Naive thymus-derived CD8-positive, alpha-beta T cell (primary cell): ENCODE measurements at regions not wholly inside any gene's neighbourhood (a gene's known extent, or its start where the extent isn't known, plus 50 kb on each side); places are given as distances from the start of the nearest gene placed in this dataset.

Experiments
- ATAC-seq, 2 donors: fragments of 150-1000 bp; cut with Tn5 transposase in 1 of 2; sonication (Bioruptor Pico), chemical (Tn5 transposase) in 1 of 2; 1 replicate in 1 of 2; 2 replicates in 1 of 2; pipeline ENCODE4 v1.10.0; 2021; ENCODE audit warnings: mild to moderate bottlenecking in 2 of 2, moderate library complexity in 2 of 2
- POLR2A ChIA-PET: fragments of 350-600 bp; sonication (Branson Sonifier 250); formaldehyde crosslinking; loops from one replicate; lab custom pipeline; 2021; ENCODE audit warnings: antibody characterized with exemption; lab: Charles Lee
- DNase-seq, 10 donors: peaks; one replicate each; pipeline versions ENCODE4 v3.0.0 to v3.0.0-alpha.2; 2020 to 2022
- H3K27ac Mint-ChIP-seq, 10 donors: one replicate each; pipeline ENCODE4 v1.8.0; 2020 to 2022; ENCODE audit warnings: mild to moderate bottlenecking in 10 of 10, mixed read lengths in 10 of 10, moderate library complexity in 4 of 10, inconsistent platforms in 1 of 10
- H3K27me3 Mint-ChIP-seq, 5 donors: one replicate each; pipeline ENCODE4 v1.8.0; 2021 to 2022; ENCODE audit warnings: mixed read lengths in 5 of 5
- H3K36me3 Mint-ChIP-seq, 3 donors: one replicate each; pipeline ENCODE4 v1.8.0; 2020 to 2022; ENCODE audit warnings: mixed read lengths in 3 of 3, mild to moderate bottlenecking in 2 of 3, inconsistent platforms in 1 of 3
- H3K4me1 Mint-ChIP-seq, 4 donors: one replicate each; pipeline ENCODE4 v1.8.0; 2021 to 2022; ENCODE audit warnings: mixed read lengths in 4 of 4
- H3K4me3 Mint-ChIP-seq, 10 donors: one replicate each; pipeline ENCODE4 v1.8.0; 2020 to 2022; ENCODE audit warnings: mild to moderate bottlenecking in 10 of 10, mixed read lengths in 10 of 10, moderate library complexity in 6 of 10, inconsistent platforms in 1 of 10
- H3K9me3 Mint-ChIP-seq, 9 donors: one replicate each; pipeline ENCODE4 v1.8.0; 2020 to 2022; ENCODE audit warnings: mixed read lengths in 9 of 9, mild to moderate bottlenecking in 3 of 9, inconsistent platforms in 1 of 9, moderate library complexity in 1 of 9

DNA sequence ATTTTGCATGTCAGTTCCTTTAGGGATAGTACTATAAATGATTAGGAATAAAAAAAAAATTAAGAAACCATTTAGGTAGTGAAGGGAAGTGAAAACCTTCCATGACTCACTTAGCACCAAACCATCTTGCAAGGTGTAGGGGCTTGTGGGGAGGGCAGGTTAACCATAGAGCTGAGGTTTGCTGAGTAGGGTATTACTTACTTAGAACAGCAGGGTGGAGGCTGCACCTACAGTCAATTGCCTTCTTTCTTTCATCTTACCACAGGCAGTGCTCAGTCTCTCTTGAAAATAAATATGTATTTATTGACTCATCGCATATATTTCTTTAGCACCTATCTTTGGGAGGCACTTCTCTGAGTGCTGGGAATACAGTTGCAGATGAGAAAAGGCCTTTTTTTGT lies 104.9 kb upstream of the GIMD1 start:
- Mint-ChIP-seq H3K27me3 (peaks cover 2 to 21% (median 9%) of the 10 kb centered on the region in 5 donors), H3K4me1 (no peaks in the 10 kb centered on the region), H3K36me3 (peaks cover 0 to 5% (median 0%) of the 10 kb centered on the region in 3 donors), H3K4me3 (no peak overlapping the region), H3K27ac (no peak overlapping the region), H3K9me3 (peaks cover 0 to 11% (median 2%) of the 10 kb centered on the region in 9 donors)
- no peak for ATAC-seq
- no peak for DNase-seq
- POLR2A ChIA-PET = no interaction called here

DNA sequence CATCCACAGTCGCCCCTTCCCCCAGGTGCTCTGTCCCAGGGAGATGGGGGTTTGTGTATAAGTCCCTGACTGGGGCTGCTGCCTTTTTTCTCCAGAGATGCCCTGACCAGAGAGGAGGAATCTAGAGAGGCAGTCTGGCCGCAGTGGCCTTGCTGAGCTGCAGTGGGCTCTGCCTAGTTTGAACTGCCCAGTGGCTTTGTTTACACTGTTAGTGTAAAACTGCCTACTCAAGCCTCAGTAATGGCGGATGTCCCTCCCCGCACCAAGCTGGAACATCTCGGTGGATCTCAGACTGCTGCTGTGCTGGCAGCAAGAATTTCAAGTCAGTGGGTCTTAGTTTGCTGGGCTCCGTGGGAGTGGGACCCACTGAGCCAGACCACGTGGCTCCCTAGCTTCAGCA lies 102.6 kb upstream of the GIMD1 start:
- no peak overlapping the region for H3K4me3 Mint-ChIP-seq
- peaks cover 0 to 15% (median 2%) of the 10 kb centered on the region in 9 donors for H3K9me3 Mint-ChIP-seq
- H3K4me1 Mint-ChIP-seq = no peaks in the 10 kb centered on the region
- H3K27me3 Mint-ChIP-seq = peaks cover 2 to 21% (median 9%) of the 10 kb centered on the region in 5 donors
- H3K36me3 Mint-ChIP-seq = peaks cover 0 to 5% (median 0%) of the 10 kb centered on the region in 3 donors
- ATAC-seq = no peak
- no peak overlapping the region for H3K27ac Mint-ChIP-seq
- no peak for DNase-seq
- POLR2A ChIA-PET = no interaction called here

DNA sequence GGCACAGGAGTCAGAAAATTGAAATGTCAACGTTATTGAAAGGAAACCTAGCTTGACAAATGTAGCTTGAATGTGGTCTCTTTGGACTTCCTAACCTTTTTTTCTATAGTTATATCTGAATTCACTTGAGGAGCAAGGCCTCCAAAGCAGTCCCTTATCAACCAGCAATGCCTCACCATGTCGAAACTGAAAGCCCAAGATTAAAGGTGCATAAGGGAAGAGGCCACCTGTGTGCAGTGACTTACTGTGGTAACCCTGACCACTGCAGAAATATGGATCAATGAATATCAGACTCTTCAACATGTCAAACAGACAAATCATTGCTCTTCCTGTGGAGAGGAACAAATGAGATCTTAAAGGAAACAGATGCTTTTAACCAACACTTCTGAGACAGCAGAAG lies 95.0 kb upstream of the GIMD1 start:
- H3K27ac Mint-ChIP-seq = no peak overlapping the region
- POLR2A ChIA-PET = no interaction called here
- no peak for ATAC-seq

DNA sequence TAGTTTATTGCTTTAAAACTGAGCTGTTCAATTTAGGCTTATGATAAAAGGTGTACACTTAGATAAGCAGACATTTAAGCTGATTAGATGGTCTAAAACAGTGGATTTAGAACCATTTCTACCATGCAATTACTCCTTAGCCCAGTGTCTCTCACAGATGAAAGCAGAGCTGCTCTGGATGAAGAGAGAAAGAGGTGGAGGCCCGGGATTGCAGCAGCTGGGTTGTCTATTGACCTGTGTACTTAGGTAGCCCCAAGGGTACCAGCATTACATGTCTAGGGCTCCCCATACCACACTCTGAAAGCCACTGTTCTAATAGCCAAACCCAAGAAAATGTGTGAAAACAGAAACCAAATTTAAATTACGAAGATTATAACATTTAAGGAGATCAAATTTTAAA lies 86.0 kb upstream of the GIMD1 start:
- Mint-ChIP-seq H3K4me1 (no peaks in the 10 kb centered on the region), H3K27me3 (peaks cover 0 to 18% (median 3%) of the 10 kb centered on the region in 5 donors), H3K36me3 (no peaks in the 10 kb centered on the region), H3K27ac (no peak overlapping the region), H3K4me3 (no peak overlapping the region), H3K9me3 (peaks cover 0 to 14% (median 0%) of the 10 kb centered on the region in 9 donors)
- DNase-seq (no peak), ATAC-seq (no peak)
- POLR2A ChIA-PET = no interaction called here

More for the DNA sequence above, 95.0 kb upstream of the GIMD1 start:
- Mint-ChIP-seq H3K4me3 (no peak overlapping the region), H3K9me3 (peaks cover 0 to 9% (median under 1%) of the 10 kb centered on the region in 9 donors), H3K27me3 (no peaks in the 10 kb centered on the region), H3K4me1 (no peaks in the 10 kb centered on the region), H3K36me3 (no peaks in the 10 kb centered on the region)
- DNase-seq = no peak

DNA sequence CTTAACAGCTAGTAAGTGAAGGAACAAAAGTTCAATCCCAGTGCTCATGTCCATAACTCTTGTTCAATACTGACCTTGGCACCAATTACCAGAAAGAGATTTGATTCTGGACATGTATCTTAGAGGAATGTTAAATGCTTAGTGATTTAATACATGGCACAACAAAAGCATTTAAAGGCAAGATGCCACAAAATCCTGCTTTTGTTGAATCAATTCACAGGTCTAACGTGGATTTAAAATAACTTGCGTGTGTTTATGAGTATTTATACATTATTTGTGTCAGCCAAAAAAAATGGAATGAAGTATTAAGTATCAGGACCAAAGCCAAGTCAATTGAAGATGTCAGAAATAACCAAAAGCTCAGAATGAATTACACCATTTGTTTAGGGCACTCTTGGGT lies 85.4 kb upstream of the GIMD1 start:
- ATAC-seq (no peak), DNase-seq (no peak)
- Mint-ChIP-seq H3K27me3 (peaks cover 0 to 19% (median 3%) of the 10 kb centered on the region in 5 donors), H3K36me3 (no peaks in the 10 kb centered on the region), H3K4me1 (no peaks in the 10 kb centered on the region), H3K9me3 (peaks cover 0 to 14% (median 0%) of the 10 kb centered on the region in 9 donors), H3K4me3 (no peak overlapping the region), H3K27ac (no peak overlapping the region)
- POLR2A ChIA-PET = no interaction called here

DNA sequence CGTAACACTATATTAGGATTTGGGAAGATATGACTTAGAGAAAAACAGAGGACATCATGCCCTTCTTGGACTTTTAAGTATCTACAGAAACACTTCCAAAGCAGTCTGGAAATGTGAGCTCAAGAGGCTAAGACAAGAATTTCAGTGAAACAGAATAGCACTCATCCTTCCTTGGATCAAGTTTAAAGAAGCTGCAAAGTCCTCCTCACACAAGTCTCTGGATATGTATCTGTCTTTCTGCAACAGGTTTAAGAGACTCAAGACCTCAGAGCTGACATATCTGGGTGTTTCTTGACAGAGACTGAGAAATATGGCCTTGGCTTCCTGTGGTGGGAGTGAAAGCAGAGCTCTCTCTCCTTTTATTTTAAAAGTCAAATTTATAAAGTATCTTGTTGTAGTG lies 82.5 kb upstream of the GIMD1 start:
- no peak overlapping the region for H3K27ac Mint-ChIP-seq
- H3K27me3 Mint-ChIP-seq = peaks cover 0 to 26% (median 4%) of the 10 kb centered on the region in 5 donors
- no peak overlapping the region for H3K4me3 Mint-ChIP-seq

DNA sequence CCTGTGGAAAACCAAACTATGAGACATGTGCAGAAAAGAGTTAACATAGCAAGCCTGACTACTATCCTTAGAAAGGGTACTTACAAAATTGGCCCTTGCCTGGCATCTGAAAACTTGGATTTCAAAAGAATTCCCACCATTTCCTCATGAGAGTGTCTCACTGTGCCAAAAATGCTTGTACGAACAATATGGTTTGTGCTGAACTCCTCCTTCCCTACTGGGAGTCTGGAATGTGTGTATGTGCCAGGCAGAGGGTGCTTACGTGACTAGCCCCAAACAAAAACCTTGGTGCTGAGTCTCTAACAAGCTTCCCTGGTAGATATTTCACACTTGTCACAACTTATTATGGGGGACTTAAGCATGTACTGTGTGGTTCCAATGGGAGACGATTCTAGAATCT lies 81.7 kb upstream of the GIMD1 start:
- Mint-ChIP-seq H3K4me3 (no peak overlapping the region), H3K9me3 (peaks cover 0 to 17% (median 0%) of the 10 kb centered on the region in 9 donors), H3K36me3 (no peaks in the 10 kb centered on the region), H3K27me3 (peaks cover 0 to 26% (median 3%) of the 10 kb centered on the region in 5 donors), H3K4me1 (no peaks in the 10 kb centered on the region), H3K27ac (no peak overlapping the region)
- DNase-seq (no peak), ATAC-seq (no peak)
- POLR2A ChIA-PET = no interaction called here

More for the DNA sequence above, 82.5 kb upstream of the GIMD1 start:
- Mint-ChIP-seq H3K4me1 (no peaks in the 10 kb centered on the region), H3K36me3 (no peaks in the 10 kb centered on the region), H3K9me3 (peaks cover 0 to 11% (median 0%) of the 10 kb centered on the region in 9 donors)
- ATAC-seq (no peak), DNase-seq (no peak)
- POLR2A ChIA-PET = no interaction called here

DNA sequence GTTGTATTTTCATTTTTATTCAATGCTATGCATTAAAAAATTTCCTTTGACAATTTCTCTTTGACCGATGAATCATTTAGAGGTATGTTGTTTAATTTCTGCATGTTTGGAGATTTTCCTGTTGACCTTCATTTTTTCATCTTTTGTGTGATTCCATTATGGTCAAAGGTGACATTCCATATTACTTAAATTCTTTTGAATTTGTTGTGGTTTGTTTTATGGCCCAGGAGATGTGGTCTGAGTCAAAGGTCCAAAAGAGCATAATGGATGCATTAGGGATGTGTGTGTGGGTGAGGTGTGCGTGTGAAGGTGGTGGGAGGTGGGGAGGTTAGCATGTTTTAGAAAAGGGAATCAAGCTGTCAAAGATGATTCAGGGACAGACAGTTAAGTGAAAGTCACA lies 76.0 kb upstream of the GIMD1 start:
- Mint-ChIP-seq H3K9me3 (peaks cover 0 to 17% (median 2%) of the 10 kb centered on the region in 9 donors), H3K27me3 (peaks cover 0 to 9% (median 2%) of the 10 kb centered on the region in 5 donors), H3K27ac (no peak overlapping the region), H3K4me3 (no peak overlapping the region), H3K36me3 (no peaks in the 10 kb centered on the region), H3K4me1 (no peaks in the 10 kb centered on the region)
- DNase-seq (no peak), ATAC-seq (no peak)
- POLR2A ChIA-PET = no interaction called here

DNA sequence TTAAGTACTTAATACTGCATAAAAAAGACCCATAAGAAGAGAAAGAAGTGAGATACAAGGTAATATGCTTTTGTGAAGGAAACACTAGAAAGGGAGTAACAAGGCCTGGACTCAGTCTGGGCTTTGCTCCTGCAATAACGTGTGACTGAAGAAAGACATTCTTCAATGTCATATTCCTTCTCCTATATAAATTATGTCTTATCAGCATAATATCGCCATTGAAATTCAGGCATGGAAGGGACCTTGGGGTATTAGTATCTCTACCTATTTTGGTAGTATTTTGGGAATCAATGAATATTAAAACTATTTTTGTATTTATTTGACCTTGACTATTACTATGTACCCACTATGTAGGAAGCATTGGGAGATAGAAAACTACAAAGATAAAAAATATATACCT lies 62.2 kb upstream of the GIMD1 start:
- peaks cover 0 to 10% (median 0%) of the 10 kb centered on the region in 9 donors for H3K9me3 Mint-ChIP-seq
- no peak overlapping the region for H3K27ac Mint-ChIP-seq
- peaks cover 0 to 5% (median 0%) of the 10 kb centered on the region in 5 donors for H3K27me3 Mint-ChIP-seq
- DNase-seq (no peak), ATAC-seq (no peak)
- H3K36me3 Mint-ChIP-seq = no peaks in the 10 kb centered on the region
- H3K4me1 Mint-ChIP-seq = no peaks in the 10 kb centered on the region
- POLR2A ChIA-PET = no interaction called here
- H3K4me3 Mint-ChIP-seq = no peak overlapping the region

DNA sequence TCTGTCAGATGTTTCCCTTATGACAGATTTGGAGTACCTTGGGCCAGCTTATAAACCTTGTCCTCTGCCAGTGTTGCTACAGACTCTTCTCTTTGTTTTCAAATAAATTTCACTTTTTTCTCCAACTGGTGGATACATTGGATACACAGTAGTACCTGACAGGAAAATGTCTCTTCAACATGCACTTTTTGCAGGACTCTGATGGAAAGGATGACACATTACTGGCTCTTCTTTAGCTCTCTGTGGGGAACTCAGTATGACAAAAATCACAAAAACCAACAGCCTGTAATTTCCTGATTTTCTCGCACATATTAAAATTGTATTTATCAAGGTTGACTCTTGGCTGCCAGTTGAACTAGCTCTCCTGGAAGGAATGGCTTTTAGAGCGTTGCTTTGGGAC lies 61.3 kb upstream of the GIMD1 start:
- peaks cover 0 to 10% (median 0%) of the 10 kb centered on the region in 9 donors for H3K9me3 Mint-ChIP-seq
- ATAC-seq (no peak), DNase-seq (no peak)
- POLR2A ChIA-PET = no interaction called here
- H3K4me3 Mint-ChIP-seq = no peak overlapping the region
- no peaks in the 10 kb centered on the region for H3K4me1 Mint-ChIP-seq
- H3K27me3 Mint-ChIP-seq = peaks cover 0 to 5% (median 0%) of the 10 kb centered on the region in 5 donors
- H3K27ac Mint-ChIP-seq = no peak overlapping the region
- H3K36me3 Mint-ChIP-seq = no peaks in the 10 kb centered on the region

DNA sequence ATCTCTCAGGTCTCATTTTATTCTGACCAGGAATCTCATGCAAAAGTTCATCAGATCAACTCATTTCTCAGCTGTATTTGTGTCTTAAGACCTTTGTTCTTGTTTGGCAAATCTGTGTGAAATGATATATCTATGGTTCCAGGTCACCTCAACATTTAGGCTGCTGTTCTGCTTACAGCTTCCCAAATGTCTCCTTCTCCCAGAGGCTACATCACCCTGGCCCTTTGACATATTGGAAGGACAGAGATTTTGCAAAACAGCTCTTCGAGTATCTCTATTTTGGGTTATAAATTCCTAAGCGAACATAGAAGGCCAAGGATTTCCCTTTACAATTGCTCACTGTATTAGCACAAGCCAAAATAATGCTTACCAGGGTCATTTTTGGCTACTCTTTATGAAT lies 57.5 kb upstream of the GIMD1 start:
- no peak overlapping the region for H3K4me3 Mint-ChIP-seq
- no peak overlapping the region for H3K27ac Mint-ChIP-seq
- POLR2A ChIA-PET = no interaction called here
- peaks cover 0 to 2% (median 0%) of the 10 kb centered on the region in 9 donors for H3K9me3 Mint-ChIP-seq
- peaks cover 0 to 13% (median 6%) of the 10 kb centered on the region in 5 donors for H3K27me3 Mint-ChIP-seq
- H3K36me3 Mint-ChIP-seq = no peaks in the 10 kb centered on the region
- no peaks in the 10 kb centered on the region for H3K4me1 Mint-ChIP-seq
- DNase-seq = no peak
- no peak for ATAC-seq

DNA sequence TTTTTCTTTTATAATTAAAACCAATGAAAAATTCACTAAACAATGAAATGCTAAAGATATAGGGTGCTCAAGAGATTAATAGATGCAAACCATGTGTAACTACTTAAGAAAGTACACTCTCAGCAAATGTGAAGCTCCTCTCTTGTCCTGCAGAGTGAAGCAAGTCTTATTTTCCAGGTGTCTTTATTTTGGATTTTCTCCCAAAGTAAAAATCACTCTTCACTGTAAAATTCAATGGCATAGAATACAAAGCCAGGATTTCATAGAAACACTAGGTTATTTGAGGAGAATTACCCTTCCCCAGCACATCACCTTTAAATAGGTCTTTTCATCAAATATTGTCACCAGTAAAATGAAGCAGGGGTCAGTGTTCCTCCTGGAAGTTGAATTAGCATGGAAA lies 57.0 kb upstream of the GIMD1 start:
- DNase-seq = no peak
- Mint-ChIP-seq H3K36me3 (no peaks in the 10 kb centered on the region), H3K4me1 (no peaks in the 10 kb centered on the region), H3K9me3 (peaks cover 0 to 2% (median 0%) of the 10 kb centered on the region in 9 donors), H3K27me3 (peaks cover 0 to 13% (median 6%) of the 10 kb centered on the region in 5 donors), H3K27ac (no peak overlapping the region), H3K4me3 (no peak overlapping the region)
- ATAC-seq = no peak
- POLR2A ChIA-PET = no interaction called here

DNA sequence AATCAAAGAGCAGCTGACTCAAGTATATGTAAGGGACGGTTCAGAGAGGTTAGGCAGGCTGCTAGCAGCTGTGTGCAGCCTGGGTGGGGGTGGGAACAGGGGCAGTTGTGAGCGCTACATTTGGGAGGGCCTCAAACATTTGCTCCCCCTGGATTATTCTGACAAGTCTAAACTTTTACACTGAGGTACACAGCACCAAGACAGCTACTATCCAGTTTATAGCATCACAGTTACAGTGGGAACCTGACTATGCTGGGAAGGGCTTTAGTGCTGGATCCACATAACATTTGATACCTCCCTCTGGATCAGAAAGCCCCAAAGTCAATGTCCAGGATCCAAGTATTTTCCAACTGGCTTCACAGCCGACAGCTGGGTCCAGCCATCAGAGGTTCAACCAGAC lies 55.8 kb upstream of the GIMD1 start:
- no peaks in the 10 kb centered on the region for H3K36me3 Mint-ChIP-seq
- no peak for DNase-seq
- POLR2A ChIA-PET = no interaction called here
- H3K27ac Mint-ChIP-seq = no peak overlapping the region
- H3K9me3 Mint-ChIP-seq = peaks cover 0 to 4% (median 0%) of the 10 kb centered on the region in 9 donors
- peaks cover 0 to 13% (median 6%) of the 10 kb centered on the region in 5 donors for H3K27me3 Mint-ChIP-seq
- no peak overlapping the region for H3K4me3 Mint-ChIP-seq
- no peak for ATAC-seq
- no peaks in the 10 kb centered on the region for H3K4me1 Mint-ChIP-seq

DNA sequence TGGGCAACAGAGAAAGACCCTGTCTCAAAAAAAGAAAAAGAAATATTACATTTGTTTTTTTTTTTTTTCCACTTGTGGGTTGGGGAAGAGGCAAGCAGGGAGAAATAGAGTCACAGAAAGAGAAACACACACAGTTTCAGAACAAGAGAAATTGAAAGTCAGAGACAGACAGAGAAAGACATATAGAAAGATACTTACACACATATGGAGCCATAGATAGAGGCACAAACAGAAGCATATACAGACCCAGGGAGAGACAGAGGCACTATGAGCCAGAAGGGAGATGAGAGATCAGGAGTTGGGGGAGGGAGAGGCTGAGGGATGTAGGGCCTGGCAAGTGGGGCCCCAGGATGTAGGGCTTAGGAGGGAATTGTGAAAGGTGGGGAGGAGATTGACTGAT lies 55.2 kb upstream of the GIMD1 start:
- POLR2A ChIA-PET = no interaction called here
- H3K27ac Mint-ChIP-seq = no peak overlapping the region
- no peaks in the 10 kb centered on the region for H3K36me3 Mint-ChIP-seq
- H3K4me1 Mint-ChIP-seq = no peaks in the 10 kb centered on the region
- H3K27me3 Mint-ChIP-seq = peaks cover 0 to 13% (median 6%) of the 10 kb centered on the region in 5 donors
- DNase-seq (no peak), ATAC-seq (no peak)
- H3K4me3 Mint-ChIP-seq = no peak overlapping the region
- H3K9me3 Mint-ChIP-seq = peaks cover 0 to 4% (median 0%) of the 10 kb centered on the region in 9 donors
